Left ventricle myocardium inferior (tissue), 1 donor: ENCODE measurements at regions not wholly inside any gene's neighbourhood (a gene's known extent, or its start where the extent isn't known, plus 50 kb on each side); places are given as distances from the start of the nearest gene placed in this dataset.

Experiments
- DNase-seq: peaks from one replicate; pipeline ENCODE4 v3.0.0-alpha.2; 2020
- H3K27ac ChIP-seq: fragments of 200-600 bp; replicated peaks from 2 replicates; pipeline ENCODE4 v1.8.0; 2021
- H3K27me3 ChIP-seq: fragments of 200-600 bp; 2 replicates; pipeline ENCODE4 v1.8.0; 2021; ENCODE audit warnings: low read depth
- H3K36me3 ChIP-seq: fragments of 200-600 bp; 2 replicates; pipeline ENCODE4 v1.8.0; 2021
- H3K4me1 ChIP-seq: fragments of 200-600 bp; 2 replicates; pipeline ENCODE4 v1.8.0; 2021
- H3K4me3 ChIP-seq: fragments of 200-600 bp; 2 replicates; pipeline ENCODE4 v1.8.0; 2021; ENCODE audit warnings: mild to moderate bottlenecking, moderate library complexity
- H3K9me3 ChIP-seq: fragments of 200-600 bp; replicated peaks from 2 replicates; pipeline ENCODE4 v1.8.0; 2021
- CTCF ChIP-seq: fragments of 200-600 bp; IDR thresholded peaks from 2 replicates; pipeline ENCODE4 v1.8.0; 2021; ENCODE audit warnings: antibody characterized with exemption, mild to moderate bottlenecking, borderline replicate concordance
- intact Hi-C: fragments of 100-400 bp; cut with micrococcal nuclease; formaldehyde crosslinking; loops from one replicate; pipeline ENCODE4 v1.11.0; 2022
- donor health status: DM: no; HTN: yes; CAD: no; lungs with severe emphysema.

- Histone ChIP-seq H3K9me3 (no peaks in the 10 kb centered on the region), H3K4me3 (no peak overlapping the region), H3K27ac (no peak overlapping the region), H3K27me3 (no peaks in the 10 kb centered on the region), H3K4me1 (no peaks in the 10 kb centered on the region), H3K36me3 (no peaks in the 10 kb centered on the region)
- DNase-seq = no peak
- no peak for TF ChIP-seq CTCF
- intact Hi-C loops = no loop called here
Observed at GRCh38 chr7:24129597-24129996, 154.4 kb upstream of the NPY start.

- no peaks in the 10 kb centered on the region for H3K4me1 ChIP-seq
- intact Hi-C loops = no loop called here
- no peak overlapping the region for H3K27ac ChIP-seq
- no peaks in the 10 kb centered on the region for H3K9me3 ChIP-seq
- no peaks in the 10 kb centered on the region for H3K27me3 ChIP-seq
- no peak for DNase-seq
- TF ChIP-seq CTCF = no peak
- H3K4me3 ChIP-seq = no peak overlapping the region
- no peaks in the 10 kb centered on the region for H3K36me3 ChIP-seq
Observed at GRCh38 chr7:24130631-24131030, 153.4 kb upstream of the NPY start.

GRCh38 chr7:24133691-24134090 lies 150.3 kb upstream of the NPY start:
- Histone ChIP-seq H3K4me1 (no peaks in the 10 kb centered on the region), H3K27me3 (no peaks in the 10 kb centered on the region), H3K4me3 (no peak overlapping the region), H3K27ac (no peak overlapping the region), H3K36me3 (no peaks in the 10 kb centered on the region), H3K9me3 (no peaks in the 10 kb centered on the region)
- TF ChIP-seq CTCF = no peak
- intact Hi-C loops = no loop called here
- DNase-seq = no peak

GRCh38 chr7:24134535-24134934 lies 149.5 kb upstream of the NPY start:
- no peak for TF ChIP-seq CTCF
- Histone ChIP-seq H3K36me3 (no peaks in the 10 kb centered on the region), H3K4me3 (no peak overlapping the region), H3K4me1 (no peaks in the 10 kb centered on the region), H3K9me3 (no peaks in the 10 kb centered on the region), H3K27me3 (no peaks in the 10 kb centered on the region), H3K27ac (no peak overlapping the region)
- no peak for DNase-seq
- intact Hi-C loops = no loop called here

- H3K4me3 ChIP-seq = no peak overlapping the region
- no peak for TF ChIP-seq CTCF
- intact Hi-C loops = no loop called here
Observed at GRCh38 chr7:24135003-24135817, 148.8 kb upstream of the NPY start.

More at GRCh38 chr7:24135003-24135817, 148.8 kb upstream of the NPY start:
- Histone ChIP-seq H3K36me3 (no peaks in the 10 kb centered on the region), H3K9me3 (no peaks in the 10 kb centered on the region), H3K27me3 (no peaks in the 10 kb centered on the region), H3K27ac (no peak overlapping the region), H3K4me1 (no peaks in the 10 kb centered on the region)
- no peak for DNase-seq
